ENCODE measurements at regions not wholly inside any gene's neighbourhood (a gene's known extent, or its start where the extent isn't known, plus 50 kb on each side); places are given as distances from the start of the nearest gene placed in this dataset.

DNA sequence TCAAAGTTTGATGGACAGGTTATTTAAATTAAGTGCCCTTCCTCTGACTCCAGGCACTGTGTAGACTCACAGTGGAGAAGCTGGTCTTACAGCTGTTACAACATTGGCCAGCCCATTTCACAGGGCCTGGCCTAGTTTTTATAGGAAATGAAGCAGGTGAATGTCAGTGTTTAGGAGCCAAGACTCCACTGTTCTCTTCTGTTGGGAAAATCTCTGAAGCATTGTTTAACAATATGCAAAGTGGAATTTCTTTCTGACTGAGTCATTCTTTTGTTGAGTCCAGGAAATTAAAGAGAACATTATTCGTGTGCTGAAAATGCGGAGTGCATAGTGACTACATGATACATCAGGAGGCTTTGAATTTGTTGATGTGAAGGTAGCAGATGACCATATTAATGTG, 64.7 kb downstream of the ARRDC4 start:
- DNase-seq (ENCODE audit: low read depth in 3 of 3) = no peak

DNA sequence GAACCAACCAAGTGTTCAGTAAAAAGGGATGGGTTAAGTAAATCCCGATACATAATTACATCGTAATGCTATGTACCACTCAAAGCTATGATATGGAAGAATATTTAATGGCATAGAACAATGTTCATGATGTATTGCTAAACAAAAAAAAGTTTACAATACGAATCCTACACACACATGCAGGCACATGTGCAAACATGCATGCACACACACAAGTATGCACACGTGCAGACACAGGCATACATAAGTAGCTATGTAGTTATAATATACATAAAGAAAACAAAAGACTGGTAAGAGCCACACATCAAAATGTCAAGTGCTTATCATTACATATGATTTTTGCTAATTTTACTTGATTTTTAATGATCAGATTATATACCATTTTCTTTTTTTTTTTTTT, 74.2 kb downstream of the ARRDC4 start:
- DNase-seq (ENCODE audit: low read depth in 3 of 3) = no peak

DNA sequence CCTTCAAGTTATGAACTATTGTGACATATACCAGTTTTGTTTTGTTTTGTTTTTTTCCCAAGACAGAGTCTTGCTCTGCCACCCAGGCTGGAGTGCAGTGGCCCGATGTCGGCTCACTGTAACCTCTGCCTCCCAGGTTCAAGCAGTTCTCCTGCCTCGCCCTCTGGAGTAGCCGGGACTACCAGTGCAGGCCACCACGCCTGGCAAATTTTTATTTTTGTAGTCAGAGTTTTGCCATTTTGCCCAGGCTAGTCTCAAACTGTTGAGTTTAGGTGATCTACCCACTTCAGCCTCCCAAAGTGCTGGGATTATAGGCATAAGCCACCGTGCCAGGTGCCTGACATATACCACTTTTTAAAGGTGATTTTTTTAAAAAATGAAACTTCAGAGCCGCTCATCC, 74.6 kb downstream of the ARRDC4 start:
- DNase-seq (ENCODE audit: low read depth in 3 of 3) = no peak

DNA sequence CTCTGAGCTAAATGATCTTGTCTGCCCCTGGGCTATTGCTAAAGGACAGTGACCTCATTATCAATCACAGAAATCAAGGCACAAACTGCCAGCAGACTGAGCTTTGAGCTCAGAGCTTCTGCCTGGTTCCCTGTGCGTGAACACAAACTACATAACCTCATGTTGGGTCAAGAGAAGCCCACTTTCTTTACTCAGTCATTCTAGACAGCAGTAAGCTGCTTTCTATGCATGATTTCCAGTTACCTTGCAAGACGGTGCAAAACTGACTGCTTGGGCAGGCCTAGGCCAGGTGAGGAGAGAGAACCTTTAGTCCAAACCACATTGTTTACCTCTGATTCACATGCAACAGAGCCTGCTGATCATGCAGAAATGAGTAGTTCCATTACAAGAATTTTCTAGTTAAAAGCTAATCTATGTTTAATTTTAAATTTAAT, 75.1 kb downstream of the ARRDC4 start:
- no peak for DNase-seq (ENCODE audit: low read depth in 3 of 3)

GRCh38 chr15:98039596-98039995, 79.1 kb downstream of the ARRDC4 start:
- no peak for DNase-seq (ENCODE audit: low read depth in 3 of 3)

GRCh38 chr15:98040146-98040545, 79.6 kb downstream of the ARRDC4 start:
- DNase-seq (ENCODE audit: low read depth in 3 of 3) = no peak

DNA sequence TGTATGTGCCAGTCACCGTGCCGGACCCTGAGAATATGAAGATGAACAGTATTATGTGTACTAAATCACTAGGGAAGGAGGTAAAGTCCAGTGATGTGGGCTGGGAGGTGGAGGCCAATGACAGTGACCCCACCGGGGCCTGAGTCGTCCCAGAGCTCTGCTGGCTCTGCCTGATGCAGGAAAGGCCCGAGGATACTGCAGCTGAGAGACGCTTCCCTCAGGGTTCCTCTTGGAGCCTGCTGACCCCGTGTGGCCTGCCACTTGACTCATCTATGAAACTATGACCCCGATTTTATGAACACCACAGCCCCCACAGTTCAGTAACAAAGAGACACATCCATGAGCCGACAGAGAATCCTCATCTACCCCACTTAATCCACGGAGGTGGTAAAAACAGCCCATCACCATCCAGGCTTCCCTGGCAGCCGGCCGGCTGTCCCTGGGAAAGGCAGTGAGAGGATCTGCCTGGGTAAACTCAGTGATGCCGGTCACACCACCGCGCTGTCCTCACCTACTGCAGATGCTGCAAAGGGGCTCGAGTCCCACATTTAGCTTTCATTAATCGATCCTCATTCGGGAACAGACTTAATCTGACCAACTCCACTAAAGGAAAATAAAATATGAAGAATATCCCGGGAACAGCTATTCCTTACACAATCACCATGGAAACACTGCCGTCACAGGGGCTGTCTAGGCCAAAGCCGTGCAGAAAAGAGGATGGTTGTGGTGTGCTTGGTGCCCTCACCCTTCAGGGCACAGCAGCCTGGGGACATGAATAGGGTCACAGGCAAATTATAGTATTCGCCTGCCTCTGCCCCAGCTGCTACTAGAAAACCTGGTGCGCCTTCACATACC, 82.9 kb downstream of the ARRDC4 start:
- no peak for DNase-seq (ENCODE audit: low read depth in 3 of 3)

- no peak for DNase-seq (ENCODE audit: low read depth in 3 of 3)
Observed at GRCh38 chr15:98051734-98052133, 91.2 kb downstream of the ARRDC4 start.

- no peak for DNase-seq (ENCODE audit: low read depth in 3 of 3)
Observed at GRCh38 chr15:98057453-98057852, 97.0 kb downstream of the ARRDC4 start.

GRCh38 chr15:98062869-98063268, 102.4 kb downstream of the ARRDC4 start:
- no peak for DNase-seq (ENCODE audit: low read depth in 3 of 3)

- no peak for DNase-seq (ENCODE audit: low read depth in 3 of 3)
Observed at GRCh38 chr15:98063315-98063714, 102.8 kb downstream of the ARRDC4 start.

- DNase-seq (ENCODE audit: low read depth in 3 of 3) = no peak
Observed at GRCh38 chr15:98063871-98064270, 103.4 kb downstream of the ARRDC4 start.

GRCh38 chr15:98067339-98067738, 106.8 kb downstream of the ARRDC4 start:
- DNase-seq (ENCODE audit: low read depth in 3 of 3) = no peak

- DNase-seq (ENCODE audit: low read depth in 3 of 3) = no peak
Observed at GRCh38 chr15:98069256-98069655, 108.8 kb downstream of the ARRDC4 start.

GRCh38 chr15:98070137-98070536, 109.6 kb downstream of the ARRDC4 start:
- no peak for DNase-seq (ENCODE audit: low read depth in 3 of 3)

DNA sequence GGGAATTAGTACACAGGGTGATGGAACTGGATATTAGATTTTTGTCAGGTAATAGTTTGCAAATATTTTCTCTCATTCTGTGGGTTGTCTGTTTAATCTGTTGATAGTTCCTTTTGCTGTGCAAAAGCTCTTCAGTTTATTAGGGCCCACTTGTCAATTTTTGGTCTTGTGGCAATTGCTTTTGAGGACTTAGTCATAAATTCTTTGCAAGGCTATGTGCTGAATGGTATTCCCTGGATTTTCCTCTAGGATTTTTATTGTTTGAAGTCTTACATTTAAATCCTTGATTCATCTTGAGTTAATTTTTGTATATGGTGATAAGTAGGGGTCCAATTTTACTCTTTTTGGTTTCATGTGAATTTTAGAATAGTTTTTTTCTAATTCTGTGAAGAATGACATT, 111.3 kb downstream of the ARRDC4 start:
- no peak for DNase-seq (ENCODE audit: low read depth in 3 of 3)

DNA sequence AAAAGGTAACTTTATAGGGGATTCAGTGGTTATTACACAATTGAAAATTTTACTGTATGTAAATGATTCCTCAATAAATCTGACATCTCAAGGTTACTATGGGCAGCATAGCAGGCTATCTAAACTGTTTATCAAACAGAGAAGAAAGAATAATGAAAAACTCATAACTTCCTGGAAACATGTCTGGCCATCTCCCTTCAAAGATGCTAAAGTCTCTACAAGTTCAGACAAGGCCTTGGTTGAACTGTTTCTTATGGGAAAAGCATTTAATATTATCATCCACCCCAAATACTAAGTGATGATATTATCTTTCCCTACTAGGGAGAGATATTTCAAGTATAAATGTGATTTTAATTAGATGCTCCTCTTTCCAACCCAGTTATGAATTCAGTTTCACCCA, 114.9 kb downstream of the ARRDC4 start:
- no peak for DNase-seq (ENCODE audit: low read depth in 3 of 3)

GRCh38 chr15:98076021-98076816, 115.7 kb downstream of the ARRDC4 start:
- no peak for DNase-seq (ENCODE audit: low read depth in 3 of 3)

GRCh38 chr15:98077186-98077585, 116.7 kb downstream of the ARRDC4 start:
- no peak for DNase-seq (ENCODE audit: low read depth in 3 of 3)

- DNase-seq (ENCODE audit: low read depth in 3 of 3) = no peak
Observed at GRCh38 chr15:98080791-98081190, 120.3 kb downstream of the ARRDC4 start.

DNA sequence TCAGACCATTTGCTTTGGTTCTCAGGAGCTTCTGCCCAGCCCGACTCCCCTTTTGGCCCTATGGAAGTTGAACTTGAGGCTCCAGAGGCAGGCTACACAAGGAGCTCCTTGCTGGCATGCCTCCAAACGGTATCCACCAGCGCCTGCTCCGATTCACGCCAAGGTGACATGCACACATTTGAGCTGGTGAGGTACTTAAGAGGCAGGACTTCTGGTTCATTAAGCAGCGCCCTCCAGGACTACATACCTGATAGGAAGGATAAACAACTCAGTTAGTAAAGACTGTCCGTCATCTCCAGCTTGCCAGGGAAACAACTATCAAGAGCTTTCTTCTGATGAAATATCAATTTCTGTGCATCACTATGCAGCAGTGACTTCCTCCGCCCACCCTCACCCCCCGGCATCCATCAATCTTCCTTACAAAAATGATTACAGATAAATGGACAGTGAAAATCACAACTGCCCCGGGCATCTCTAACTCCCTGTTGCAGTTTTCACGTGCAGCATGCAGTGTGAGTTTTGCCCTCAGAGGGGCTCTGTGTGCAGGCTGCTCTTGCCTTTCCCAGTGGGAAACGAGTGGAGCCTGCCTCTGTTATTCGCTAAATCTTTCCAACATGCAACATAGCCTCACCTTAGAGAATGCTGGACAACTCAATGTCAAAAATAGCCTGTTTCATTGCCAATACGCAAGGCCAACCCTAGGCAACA, 122.9 kb downstream of the ARRDC4 start:
- DNase-seq (ENCODE audit: low read depth in 3 of 3) = no peak

DNA sequence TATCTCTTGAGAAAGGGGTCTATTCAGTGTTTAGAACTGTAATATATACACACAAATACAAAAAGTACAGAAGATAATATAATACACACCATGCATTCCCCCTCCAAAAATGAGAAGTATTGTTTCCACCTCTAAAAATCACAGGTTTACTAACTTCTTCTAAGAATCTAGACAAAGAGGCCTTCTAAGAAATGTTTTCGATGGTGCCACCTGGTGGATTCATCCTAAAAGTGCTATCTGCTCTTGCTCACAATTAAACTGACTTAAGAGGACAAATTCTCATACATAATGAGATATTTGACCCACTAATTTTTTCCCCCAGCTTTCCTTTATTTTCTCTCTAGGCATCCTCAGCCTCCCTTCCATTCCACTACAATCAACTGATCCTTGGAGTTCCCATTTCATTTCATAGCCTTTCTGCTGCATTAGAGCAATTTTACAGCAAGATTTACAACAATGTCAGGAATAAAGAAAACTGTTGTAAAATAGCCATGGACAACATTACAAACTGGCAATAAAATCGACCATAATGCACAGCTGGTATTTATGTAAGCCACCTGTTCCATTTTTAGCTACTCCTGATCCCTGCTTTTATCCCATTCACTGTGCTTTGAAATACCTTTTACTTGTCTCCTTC, 124.6 kb downstream of the ARRDC4 start:
- DNase-seq (ENCODE audit: low read depth in 3 of 3) = no peak
